Tibial nerve (tissue), 3 donors: ENCODE measurements at regions not wholly inside any gene's neighbourhood (a gene's known extent, or its start where the extent isn't known, plus 50 kb on each side); places are given as distances from the start of the nearest gene placed in this dataset.

ENCODE experiments used
- POLR2A ChIP-seq, 2 donors: fragments of 450-650 bp; IDR thresholded peaks; one replicate each; pipeline ENCODE4 v1.6.1; 2017; ENCODE audit warnings: antibody characterized with exemption in 2 of 2, mild to moderate bottlenecking in 2 of 2, moderate library complexity in 2 of 2
- TF ChIP-seq, protein P1 (sequence below), 5 experiments: fragments of 200-600 bp in 3 of 5; fragments of 450-650 bp in 2 of 5; sonication (generic) in 3 of 5; IDR thresholded peaks; one replicate each; pipeline ENCODE4 v1.5.1; 2016 to 2019; ENCODE audit warnings: antibody characterized with exemption in 5 of 5, mild to moderate bottlenecking in 3 of 5, moderate library complexity in 2 of 5

GRCh38 chr1:79531790-79532189 lies 525.3 kb upstream of the ADGRL4 start:
- TF ChIP-seq, protein P1, sequence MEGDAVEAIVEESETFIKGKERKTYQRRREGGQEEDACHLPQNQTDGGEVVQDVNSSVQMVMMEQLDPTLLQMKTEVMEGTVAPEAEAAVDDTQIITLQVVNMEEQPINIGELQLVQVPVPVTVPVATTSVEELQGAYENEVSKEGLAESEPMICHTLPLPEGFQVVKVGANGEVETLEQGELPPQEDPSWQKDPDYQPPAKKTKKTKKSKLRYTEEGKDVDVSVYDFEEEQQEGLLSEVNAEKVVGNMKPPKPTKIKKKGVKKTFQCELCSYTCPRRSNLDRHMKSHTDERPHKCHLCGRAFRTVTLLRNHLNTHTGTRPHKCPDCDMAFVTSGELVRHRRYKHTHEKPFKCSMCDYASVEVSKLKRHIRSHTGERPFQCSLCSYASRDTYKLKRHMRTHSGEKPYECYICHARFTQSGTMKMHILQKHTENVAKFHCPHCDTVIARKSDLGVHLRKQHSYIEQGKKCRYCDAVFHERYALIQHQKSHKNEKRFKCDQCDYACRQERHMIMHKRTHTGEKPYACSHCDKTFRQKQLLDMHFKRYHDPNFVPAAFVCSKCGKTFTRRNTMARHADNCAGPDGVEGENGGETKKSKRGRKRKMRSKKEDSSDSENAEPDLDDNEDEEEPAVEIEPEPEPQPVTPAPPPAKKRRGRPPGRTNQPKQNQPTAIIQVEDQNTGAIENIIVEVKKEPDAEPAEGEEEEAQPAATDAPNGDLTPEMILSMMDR (IDR thresholded peaks at IDR 0.05): no peak
- no peak for TF ChIP-seq POLR2A (IDR thresholded peaks at IDR 0.05)
